HUDEP-2 (cell line): ENCODE measurements at regions not wholly inside any gene's neighbourhood (a gene's known extent, or its start where the extent isn't known, plus 50 kb on each side); places are given as distances from the start of the nearest gene placed in this dataset.

Source experiments
- DNase-seq, 76 experiments: peaks; one replicate each; lab custom pipeline; 2025; ENCODE audit not compliant: unreplicated experiment in 76 of 76; lab: John Stamatoyannopoulos, UW

DNA sequence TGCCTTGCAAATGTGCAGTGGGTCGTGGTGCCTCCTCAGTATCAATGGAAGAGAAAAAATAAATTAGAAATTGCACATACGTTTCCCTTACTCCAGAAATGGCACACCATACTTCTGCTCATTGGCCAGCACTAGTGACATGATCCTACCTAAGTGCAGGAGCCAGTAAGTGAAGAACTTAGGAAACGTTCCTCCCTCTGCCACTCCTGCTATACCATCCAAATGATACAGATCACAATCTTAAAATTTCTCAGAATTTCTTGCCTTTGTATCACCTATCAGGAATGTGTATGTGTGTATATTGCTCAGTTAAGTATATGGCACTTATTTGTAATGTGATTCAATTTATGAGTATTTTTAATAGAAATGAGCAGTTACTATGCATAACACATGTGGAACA is 237.0 kb upstream of the UBE2E3 start:
- DNase-seq: no peak

DNA sequence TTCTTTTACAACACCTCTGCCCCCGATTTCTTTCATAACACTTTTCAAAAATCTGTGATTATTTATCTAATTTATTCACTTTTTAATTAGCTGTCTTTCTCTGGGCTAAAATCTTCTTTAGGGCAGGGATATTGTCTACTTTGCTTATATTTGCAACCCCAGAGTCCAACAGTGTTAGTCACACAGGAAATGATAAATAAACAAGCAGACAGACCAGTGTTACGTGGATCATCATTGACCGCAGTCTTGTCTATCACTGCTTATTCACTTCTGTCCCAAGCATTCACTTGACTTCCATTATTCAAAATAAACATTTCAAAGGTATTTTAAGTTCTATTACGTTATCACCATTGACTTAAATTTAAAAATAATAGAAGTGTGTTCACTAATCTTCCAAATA is 237.6 kb upstream of the UBE2E3 start:
- no peak for DNase-seq

DNA sequence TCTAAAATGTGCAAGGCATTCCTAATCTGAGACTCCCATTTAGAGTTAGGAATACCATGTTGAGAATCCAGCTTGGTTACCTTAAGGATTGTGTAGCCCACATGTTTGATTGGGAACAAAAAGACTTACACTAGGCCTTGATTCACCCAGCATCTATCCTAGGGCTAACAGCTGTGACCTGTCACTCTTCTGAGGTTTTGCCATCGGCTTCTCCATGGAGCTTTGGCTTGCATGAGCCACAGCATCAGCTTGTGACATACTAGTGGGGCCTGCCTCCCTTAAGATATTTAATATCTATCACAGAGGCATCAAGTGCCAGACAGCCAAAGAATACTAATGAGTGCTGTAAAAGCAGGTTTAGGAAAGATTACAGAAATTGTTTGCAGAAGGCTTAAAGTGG is 241.3 kb upstream of the UBE2E3 start:
- no peak for DNase-seq

GRCh38 chr2:180735799-180736198 is 244.6 kb upstream of the UBE2E3 start:
- DNase-seq: no peak

- DNase-seq: no peak
These were observed 246.0 kb upstream of the UBE2E3 start for GRCh38 chr2:180734382-180734781.

- no peak for DNase-seq
These were observed 247.1 kb upstream of the UBE2E3 start for GRCh38 chr2:180733330-180733729.

GRCh38 chr2:180732337-180732736 is 248.1 kb upstream of the UBE2E3 start:
- DNase-seq: no peak

- no peak for DNase-seq
These were observed 249.4 kb upstream of the UBE2E3 start for GRCh38 chr2:180730976-180731375.

DNA sequence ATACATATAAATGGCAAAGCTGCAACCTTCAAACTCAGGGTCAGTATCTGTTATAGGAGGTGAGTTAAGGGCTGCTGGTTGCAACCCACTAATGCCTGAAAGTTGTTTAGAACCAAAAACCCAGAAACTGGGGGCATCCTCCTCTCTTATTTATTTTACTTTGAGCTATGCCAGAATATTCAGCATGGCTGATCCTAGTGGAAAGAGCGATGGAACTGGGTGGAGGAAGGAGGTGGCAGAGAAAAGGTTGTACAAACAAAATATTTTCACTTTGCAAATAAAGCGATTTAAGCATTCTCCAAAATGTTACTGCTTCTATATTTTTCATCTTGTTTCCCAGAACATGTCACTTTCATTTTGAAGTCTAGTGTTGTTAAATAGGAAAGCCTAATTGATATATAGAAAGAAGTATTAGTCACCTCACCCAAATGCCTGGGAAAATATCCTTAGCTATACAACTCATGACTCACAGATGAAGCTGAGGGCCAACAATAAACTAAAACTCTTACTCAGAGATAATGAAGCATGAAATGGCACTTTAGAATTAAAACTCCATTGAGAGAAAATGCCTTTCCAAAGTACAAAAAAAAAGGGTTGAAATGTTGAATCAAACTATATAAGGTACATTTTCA is 251.4 kb upstream of the UBE2E3 start:
- no peak for DNase-seq

DNA sequence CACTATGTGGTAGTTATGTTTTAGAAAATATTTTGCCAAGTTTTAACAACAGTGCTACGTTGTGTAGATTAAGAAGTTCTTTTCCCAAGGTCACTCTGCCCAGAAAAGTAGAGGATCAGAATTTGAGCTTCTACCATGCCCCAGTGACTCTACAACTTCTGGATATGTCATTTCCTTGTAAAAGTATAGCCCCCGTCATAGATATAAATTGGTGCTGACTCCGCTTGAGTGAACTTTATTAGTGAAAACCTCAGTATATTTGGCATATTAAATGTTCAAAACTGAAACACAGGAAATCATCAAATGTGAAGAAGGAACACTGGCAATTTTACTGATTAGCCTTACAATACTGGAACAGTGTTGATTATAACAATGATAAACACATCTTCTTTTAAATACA is 256.7 kb upstream of the UBE2E3 start:
- DNase-seq: no peak

DNA sequence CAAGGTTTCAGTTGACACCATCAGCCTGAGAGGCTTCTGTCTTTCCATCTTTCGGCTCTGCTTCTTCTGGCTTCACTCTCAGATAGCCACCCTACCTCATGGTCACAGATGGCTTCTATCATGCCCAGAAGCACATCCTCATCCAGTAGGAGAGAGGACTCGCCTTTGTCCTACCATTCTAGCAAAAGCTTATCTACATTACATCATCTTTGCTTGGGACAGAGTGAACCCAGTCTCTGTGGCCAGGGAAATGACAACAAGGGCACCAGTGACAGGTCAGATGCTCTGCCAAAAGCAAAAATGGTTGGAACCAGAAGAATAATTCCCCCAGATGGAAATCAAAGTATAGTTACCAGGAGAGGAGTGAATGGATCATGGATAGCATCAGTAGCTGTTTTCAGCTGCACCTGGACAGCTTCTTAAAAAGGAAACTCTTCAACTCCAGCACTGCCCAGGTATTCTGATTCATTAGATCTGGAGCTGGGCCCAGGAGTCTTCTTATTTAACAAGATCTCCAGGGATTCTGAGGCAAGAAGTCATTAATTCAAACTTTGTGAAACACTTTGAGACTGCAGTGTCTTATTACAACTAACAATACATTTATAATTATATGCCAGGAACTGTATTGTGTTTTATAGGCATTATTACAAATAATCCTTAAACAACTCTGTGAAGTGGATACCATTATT is 257.7 kb upstream of the UBE2E3 start:
- DNase-seq: no peak

DNA sequence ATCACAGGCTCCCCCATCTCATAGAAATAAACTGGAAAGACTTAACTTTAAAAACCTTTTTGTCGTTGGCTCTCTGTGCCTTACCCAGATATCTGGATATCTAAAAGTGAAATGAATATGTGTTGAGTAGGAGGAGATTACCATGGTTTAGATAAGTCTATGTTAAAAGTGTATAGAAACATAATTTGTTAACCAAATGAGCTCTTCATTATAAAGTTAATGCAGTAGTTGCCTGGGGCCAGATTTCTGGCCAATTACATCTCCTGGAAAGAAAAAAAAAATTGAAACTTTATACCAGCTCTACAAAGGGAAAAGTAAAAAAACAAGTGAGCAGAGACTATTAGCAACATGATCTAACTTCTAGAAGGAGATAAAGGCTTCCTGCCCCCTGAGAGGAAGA is 259.6 kb upstream of the UBE2E3 start:
- no peak for DNase-seq

DNA sequence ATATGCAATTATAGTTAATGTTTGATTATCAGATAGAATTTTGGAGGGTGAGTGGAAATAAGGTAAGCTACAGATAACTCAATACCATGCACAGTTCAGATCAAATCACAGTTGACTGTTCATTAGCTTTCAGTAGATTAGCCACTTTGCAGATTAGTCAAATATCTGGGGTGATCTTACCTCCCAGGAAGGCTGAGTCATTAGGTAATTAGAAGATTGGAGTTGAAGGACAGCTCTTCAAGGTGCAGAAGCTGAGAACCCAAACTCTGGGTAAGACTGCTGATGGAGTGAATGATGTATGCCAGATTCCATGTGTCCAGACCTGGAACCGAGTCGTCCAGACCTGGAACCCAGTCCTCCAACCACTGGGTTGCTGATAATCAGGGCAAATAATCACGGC is 262.8 kb upstream of the UBE2E3 start:
- no peak for DNase-seq

DNA sequence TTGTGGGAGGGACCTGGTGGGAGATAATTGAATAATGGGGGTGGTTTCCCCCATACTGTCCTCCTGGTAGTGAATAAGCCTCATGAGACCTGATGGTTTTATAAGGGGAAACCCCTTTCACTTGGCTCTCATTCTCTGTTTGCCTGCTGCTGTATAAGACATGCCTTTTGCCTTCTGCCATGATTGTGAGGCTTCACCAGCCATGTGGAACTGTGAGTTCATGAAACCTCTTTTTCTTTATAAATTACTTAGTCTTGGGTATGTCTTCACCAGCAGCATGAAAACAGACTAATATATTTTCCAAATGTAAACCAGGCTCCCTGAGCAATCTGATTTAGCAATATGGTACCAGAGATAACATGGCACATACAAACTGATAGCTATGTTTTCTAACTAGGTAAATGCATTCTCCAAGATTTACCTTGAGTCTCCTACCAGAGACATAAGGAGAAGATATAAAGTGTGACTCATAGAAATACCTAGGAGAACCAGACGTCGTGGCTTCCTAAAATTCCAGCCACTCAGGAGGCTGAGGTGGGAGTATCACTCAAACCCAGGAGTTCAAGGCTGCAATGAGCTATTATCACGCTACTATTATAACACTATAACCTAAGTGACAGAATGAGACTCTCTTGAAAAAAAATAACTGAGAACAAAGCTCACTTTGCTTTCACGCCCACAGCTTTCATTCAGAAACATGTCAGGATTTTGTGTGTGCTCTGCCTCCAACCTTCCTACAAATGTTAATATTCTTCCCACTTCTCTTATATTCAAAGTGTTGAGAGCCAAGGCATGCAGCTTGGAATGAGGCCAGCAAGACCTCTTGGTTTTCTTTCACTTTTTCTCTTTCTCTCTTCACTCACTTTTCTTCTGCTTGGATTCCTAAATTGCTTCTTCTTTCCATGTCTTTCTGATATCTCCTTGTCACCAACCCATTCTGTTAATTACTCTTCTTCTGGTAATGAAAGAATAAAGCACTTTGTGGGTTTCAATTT is 263.9 kb upstream of the UBE2E3 start:
- no peak for DNase-seq

DNA sequence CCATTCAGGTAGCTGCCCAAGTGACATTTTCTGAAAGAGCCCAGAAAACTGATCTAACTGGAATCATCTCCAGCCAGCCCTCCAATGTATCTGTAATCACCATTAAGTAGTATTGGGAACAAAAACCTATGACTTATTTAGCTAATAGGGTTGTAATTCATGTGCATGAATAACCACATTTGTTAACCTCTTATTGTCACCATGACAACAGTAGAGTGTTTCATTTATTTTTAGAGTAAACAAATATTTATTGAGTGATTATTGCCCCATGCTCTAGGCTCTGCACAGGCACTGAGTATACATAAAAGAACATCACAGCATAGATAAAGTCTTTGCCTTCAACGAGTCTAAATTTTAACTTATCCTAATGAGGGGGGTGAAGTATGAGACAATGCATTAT is 265.4 kb upstream of the UBE2E3 start:
- DNase-seq: no peak

DNA sequence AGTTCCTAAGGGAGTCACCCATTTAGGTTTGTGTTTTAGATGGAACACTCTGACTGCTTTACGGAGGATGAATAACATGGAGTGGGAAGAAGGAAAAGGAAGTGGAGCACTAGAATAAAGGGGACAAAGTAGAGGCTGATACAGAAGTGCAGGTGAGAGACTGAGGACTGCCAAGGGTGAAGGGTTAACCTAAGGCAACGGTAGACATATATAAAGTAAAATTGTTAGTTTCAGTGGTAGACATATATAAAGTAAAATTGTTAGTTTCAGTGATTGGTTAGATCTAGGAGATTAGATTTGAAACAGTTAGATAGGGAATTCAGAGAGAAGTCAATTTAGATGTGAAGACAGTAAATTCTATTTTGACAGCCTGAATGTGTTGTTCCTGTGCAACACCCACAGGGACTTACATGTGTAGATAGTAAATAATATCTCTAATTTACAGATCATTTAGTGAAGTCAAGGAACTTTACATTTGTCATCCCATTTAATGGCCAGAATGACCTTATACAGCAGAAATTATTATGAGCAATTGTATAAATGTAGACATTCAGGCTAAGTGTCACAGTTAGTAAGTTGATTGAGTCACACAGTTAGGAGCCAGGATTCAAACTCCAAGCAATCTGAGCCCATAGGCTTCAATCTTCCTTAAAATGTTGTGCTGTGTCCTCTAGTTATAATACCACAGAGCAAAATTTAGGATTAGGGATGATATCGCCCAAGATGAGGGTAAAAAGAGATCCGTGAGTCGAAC is 270.8 kb upstream of the UBE2E3 start:
- DNase-seq: no peak

DNA sequence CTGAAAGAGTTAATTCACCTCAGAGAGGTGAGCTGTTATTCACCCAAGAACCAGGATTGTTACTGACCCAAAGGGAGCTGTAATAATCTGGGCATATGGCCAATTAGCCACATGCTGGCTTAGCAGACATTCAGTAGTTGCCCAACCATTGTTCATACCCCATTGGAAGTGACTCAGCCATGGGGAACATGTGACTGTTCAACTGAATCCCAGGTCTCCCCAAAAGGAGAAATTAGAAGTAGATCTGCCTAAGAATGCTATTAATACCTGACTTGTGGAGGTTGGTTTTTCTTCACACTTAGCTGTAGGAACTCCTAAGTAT is 272.6 kb upstream of the UBE2E3 start:
- DNase-seq: peak in 8 of 76 experiments; percentile 2 to 40 (median 12)

DNA sequence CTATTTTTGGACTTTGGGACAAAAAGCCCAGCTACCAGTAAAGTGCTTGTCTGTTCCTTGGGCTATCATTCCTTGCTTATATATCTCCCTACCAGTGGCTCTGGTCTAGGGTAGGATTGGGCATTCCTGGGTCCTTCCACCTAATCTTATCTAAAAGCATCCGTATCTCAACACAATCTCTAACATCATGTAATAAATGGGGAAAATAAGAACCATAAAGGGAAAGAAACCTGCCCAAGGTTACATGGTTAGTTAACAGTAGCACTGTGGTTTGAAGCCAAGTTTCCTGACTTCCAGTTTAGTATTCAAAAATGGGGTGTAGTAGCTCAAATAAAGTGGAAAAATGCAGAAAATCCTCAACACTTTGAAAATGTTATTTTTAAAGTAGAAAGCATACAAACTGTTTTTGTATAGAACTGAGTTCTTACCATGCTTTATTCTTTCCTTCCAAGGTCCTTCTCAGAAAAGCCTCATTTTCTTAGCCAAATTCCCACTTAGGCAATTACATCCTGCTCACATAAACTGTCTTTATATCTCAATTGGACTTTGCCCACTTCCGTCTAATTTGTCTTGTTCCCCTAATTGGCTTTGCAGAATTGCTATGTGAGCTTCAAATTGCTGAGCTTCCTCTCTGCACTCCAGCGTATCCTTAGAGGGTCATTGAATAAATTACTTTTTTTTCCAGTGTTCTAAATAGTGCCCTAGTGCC is 273.1 kb upstream of the UBE2E3 start:
- no peak for DNase-seq

- no peak for DNase-seq
These were observed 273.7 kb upstream of the UBE2E3 start for GRCh38 chr2:180706694-180707093.

DNA sequence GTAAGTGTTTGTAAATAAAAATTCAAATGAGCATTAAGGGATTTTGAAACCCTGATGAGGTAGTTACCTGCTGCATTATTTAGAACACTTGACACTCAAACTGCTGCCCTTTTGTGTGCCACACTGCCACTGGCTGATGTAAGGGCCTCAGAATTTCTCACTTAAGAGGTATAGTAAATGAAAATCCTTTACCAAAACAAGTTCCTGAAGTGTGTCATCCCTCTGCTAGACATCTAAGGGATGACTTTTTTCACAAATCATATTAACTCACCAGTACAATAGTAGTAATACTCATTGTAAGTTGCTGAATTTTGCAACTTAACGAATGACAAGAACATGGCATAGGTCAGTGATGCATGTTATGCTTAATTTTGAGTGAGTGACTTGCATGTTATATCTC is 274.9 kb upstream of the UBE2E3 start:
- DNase-seq: no peak
